AG04450 (cell line): ENCODE measurements at regions not wholly inside any gene's neighbourhood (a gene's known extent, or its start where the extent isn't known, plus 50 kb on each side); places are given as distances from the start of the nearest gene placed in this dataset.

Experiments
- CTCF ChIA-PET: fragments of 300-600, 350-600 bp; formaldehyde crosslinking; extraction: SDS; loops from one replicate; lab custom pipeline; 2022; ENCODE audit warnings: antibody characterized with exemption, inconsistent platforms; lab: Charles Lee
- POLR2A ChIA-PET: fragments of 350-600 bp; formaldehyde crosslinking; extraction: SDS; loops from one replicate; lab custom pipeline; 2021; ENCODE audit warnings: antibody characterized with exemption, inconsistent platforms; lab: Yijun Ruan, JAX
- DNase-seq: peaks from one replicate; pipeline ENCODE4 v3.0.0-alpha.2; 2011; ENCODE audit warnings: low read depth, low spot score
- H3K27ac ChIP-seq: one replicate; pipeline ENCODE4 v1.5.1; 2012; ENCODE audit warnings: low read depth, low read length, control low read depth
- H3K27me3 ChIP-seq: one replicate; pipeline ENCODE4 v1.6.0; 2012; ENCODE audit warnings: low read length; ENCODE audit not compliant: control insufficient read depth, insufficient read depth
- H3K4me3 ChIP-seq: 2 replicates; pipeline ENCODE4 v1.5.1; 2011; ENCODE audit warnings: mild to moderate bottlenecking, low read depth, low read length, control low read depth
- H3K9me3 ChIP-seq: 2 replicates; pipeline ENCODE4 v1.5.1; 2012; ENCODE audit warnings: low read length; ENCODE audit not compliant: control insufficient read depth, insufficient read depth
- TF ChIP-seq, protein P1 (sequence below): IDR thresholded peaks from 2 replicates; pipeline ENCODE4 v1.5.1; 2011; ENCODE audit warnings: low read depth, low read length, control low read depth, inconsistent platforms

GRCh38 chr18:7360606-7361170, 129.8 kb downstream of the LRRC30 start:
- POLR2A ChIA-PET: no interaction called here
- CTCF ChIA-PET: no interaction called here
- peaks cover 26% of the 10 kb centered on the region for H3K9me3 ChIP-seq
- no peak for DNase-seq
- TF ChIP-seq, protein P1, sequence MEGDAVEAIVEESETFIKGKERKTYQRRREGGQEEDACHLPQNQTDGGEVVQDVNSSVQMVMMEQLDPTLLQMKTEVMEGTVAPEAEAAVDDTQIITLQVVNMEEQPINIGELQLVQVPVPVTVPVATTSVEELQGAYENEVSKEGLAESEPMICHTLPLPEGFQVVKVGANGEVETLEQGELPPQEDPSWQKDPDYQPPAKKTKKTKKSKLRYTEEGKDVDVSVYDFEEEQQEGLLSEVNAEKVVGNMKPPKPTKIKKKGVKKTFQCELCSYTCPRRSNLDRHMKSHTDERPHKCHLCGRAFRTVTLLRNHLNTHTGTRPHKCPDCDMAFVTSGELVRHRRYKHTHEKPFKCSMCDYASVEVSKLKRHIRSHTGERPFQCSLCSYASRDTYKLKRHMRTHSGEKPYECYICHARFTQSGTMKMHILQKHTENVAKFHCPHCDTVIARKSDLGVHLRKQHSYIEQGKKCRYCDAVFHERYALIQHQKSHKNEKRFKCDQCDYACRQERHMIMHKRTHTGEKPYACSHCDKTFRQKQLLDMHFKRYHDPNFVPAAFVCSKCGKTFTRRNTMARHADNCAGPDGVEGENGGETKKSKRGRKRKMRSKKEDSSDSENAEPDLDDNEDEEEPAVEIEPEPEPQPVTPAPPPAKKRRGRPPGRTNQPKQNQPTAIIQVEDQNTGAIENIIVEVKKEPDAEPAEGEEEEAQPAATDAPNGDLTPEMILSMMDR: no peak
- H3K27ac ChIP-seq: no peak overlapping the region
- no peak overlapping the region for H3K4me3 ChIP-seq
- no peaks in the 10 kb centered on the region for H3K27me3 ChIP-seq

DNA sequence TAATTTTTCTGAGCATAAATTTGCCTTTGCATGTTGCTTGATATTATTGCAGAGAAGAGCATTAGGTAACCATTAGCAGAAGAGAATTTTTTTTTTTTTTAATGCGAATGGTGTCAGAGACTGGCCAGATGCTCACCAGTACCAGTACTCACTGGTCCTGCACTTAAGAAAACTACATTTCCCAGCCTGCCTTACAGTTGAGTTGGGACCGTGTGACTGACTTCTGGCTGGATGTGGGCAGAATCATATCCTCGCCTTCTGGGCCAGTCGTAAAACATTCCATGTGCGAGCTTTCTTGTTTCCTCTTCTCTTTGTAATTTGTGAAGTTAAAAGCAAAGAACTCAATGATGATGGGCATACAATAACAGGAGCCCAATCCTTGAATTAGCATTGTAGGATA, 132.4 kb downstream of the LRRC30 start:
- Histone ChIP-seq H3K9me3 (peaks cover 45% of the 10 kb centered on the region), H3K27ac (no peak overlapping the region), H3K4me3 (no peak overlapping the region), H3K27me3 (no peaks in the 10 kb centered on the region)
- POLR2A ChIA-PET: no interaction called here
- TF ChIP-seq, protein P1: no peak
- no peak for DNase-seq
- CTCF ChIA-PET: no interaction called here

DNA sequence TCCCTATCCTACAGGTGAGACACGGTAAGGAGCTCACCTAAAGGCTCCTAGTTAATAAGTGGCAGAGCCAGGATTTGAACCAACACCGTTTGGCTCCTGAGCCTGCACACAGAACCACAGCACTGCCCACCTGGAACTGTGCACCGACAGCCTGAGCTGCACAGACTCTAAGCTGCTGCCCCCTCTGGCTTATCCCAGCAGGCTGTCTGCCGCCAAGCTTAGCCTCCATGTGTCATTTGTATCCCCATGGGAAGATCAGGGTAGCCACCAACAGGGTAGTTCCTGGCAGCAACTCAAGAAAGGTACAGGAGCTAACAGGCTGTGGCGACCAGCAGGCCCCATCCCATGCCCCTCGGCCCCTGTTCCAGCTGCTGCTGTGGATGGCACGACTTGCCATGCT, 135.7 kb downstream of the LRRC30 start:
- DNase-seq: no peak
- Histone ChIP-seq H3K27me3 (no peaks in the 10 kb centered on the region), H3K9me3 (peaks cover 48% of the 10 kb centered on the region), H3K4me3 (no peak overlapping the region), H3K27ac (no peak overlapping the region)
- CTCF ChIA-PET: no interaction called here
- TF ChIP-seq, protein P1: no peak
- POLR2A ChIA-PET: no interaction called here

DNA sequence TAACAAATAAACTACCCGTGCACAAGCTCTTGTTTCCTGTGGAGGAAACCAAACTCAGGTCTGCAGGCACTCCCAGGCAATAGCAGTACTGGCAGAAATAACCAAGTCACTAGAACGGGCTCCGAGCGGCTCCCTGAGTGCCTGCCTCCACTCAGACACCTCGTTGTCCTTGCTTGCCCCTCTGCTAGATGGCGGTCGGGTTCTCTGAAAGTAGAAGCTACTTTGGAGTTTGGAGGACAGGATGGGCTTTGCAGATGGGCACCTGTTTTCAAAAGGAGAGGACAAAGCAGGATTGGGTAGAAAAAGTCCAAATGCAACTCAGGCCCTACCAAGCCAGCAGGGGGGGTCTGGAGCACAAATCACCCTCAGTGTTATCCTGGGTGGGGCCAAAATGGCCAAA, 136.4 kb downstream of the LRRC30 start:
- TF ChIP-seq, protein P1: no peak
- ChIA-PET POLR2A (no interaction called here), CTCF (no interaction called here)
- DNase-seq: no peak
- H3K27me3 ChIP-seq: no peaks in the 10 kb centered on the region
- no peak overlapping the region for H3K27ac ChIP-seq
- peaks cover 51% of the 10 kb centered on the region for H3K9me3 ChIP-seq
- H3K4me3 ChIP-seq: no peak overlapping the region

DNA sequence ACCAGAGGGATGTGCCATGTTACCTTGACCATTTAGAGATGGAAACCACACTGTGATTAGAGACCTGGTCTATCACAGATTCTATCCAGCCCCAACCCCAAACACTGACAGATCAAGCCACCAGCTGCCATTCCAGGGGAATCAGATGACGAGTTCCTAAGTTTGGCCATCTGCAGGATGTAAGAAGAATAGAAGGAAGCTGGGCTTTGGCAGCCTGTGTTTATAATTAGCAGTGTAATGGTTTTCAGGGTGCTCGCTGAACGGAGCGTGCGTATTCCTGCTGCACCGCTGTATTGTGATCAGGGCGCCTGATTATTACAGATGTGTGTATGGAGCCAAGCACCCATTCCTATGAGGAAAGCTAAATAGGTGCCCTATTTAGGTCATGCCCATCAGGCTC, 138.1 kb downstream of the LRRC30 start:
- ChIA-PET CTCF (no interaction called here), POLR2A (no interaction called here)
- Histone ChIP-seq H3K27ac (no peak overlapping the region), H3K27me3 (no peaks in the 10 kb centered on the region), H3K4me3 (no peak overlapping the region), H3K9me3 (peaks cover 48% of the 10 kb centered on the region)
- TF ChIP-seq, protein P1: no peak
- DNase-seq: no peak
